ENCODE measurements at regions not wholly inside any gene's neighbourhood (a gene's known extent, or its start where the extent isn't known, plus 50 kb on each side); places are given as distances from the start of the nearest gene placed in this dataset.
A peak's percentile ranks its signal among the peaks of the same experiment; 100 is the strongest.

DNA sequence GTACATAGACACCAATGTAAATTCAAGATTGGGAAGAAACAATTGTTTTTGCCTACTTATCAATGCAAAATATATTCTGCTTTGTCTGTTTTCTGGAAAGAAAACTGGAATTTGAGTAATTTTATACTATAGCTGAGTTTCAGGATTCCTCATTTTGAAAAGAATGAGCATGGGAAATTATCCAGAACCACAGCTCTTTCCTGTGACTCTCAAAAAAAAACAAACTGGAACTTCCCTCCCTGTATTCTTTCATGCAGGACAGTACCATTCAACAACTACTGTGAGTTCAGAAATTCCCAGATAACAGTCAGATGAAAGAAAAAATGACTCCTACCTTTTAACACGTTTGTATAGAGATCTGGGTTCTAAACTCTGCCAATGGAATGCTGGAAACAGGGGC is 372.4 kb downstream of the TGFB2 start:
- no peak for DNase-seq

DNA sequence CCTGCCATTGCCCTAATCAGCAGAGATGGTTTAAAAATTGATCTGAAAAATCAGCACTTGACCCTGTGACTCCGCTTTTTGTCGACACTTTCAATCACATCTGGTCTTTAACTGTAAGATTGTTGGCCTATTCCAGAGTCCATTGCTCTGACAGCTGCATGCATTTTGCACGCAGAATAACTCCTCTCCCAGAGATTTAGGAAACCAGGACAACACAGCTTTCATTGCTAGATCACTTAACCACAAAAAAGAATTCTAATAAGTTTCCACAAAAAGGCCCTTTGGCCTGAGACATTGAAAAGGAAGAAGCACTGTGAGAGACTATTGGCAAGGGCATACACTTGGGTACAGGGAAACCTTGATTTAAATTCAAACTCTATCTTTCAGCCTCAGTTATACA is 373.1 kb downstream of the TGFB2 start:
- no peak for DNase-seq

DNA sequence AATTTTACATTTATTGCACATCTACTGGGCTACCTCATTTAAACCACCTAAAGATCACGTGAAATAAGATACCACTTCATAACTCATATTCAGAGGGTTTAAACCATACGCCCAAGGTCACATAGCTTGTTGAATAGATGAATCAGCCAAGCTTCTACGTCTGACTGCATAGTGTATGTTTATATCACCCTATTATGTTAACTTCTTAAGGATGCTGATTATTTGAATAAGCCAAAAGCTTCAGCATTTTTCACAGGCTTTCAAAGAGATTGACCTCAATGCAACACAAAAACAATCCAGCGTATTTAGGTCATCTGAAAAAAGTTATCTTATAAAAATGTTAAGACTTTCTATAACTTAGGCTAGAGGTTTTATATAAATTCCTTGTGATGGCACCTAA is 373.8 kb downstream of the TGFB2 start:
- DNase-seq: no peak

DNA sequence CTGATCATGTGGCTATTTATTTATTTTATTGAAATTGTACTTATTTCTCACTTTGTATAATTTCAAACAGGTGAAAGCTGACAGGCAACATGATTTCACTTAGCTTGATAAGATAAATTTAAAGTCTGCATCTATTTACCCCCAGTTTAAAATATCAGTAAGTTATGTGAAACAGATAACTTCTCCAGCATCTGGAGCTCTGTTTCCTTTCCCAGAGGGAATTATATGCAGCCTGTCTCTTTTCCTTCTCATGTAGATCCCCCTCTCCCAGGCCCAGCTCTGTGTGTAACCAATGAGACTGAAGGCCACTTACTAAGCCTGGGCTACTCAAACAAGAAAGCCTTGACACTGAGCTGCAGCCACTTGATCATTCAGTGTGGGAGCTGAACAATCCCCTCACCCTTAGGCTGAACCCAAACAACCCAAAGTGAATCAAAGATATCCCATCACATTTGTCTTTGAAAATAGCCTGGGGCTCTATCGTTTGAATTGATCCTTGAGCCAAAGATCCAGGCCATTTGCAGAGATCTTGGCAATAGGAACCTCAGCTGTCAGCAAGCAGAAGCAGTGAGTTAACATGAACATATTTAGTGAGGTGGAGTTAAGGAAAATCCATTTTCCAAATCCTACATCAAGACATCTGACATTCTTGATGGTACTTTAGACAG is 383.9 kb downstream of the TGFB2 start:
- no peak for DNase-seq

DNA sequence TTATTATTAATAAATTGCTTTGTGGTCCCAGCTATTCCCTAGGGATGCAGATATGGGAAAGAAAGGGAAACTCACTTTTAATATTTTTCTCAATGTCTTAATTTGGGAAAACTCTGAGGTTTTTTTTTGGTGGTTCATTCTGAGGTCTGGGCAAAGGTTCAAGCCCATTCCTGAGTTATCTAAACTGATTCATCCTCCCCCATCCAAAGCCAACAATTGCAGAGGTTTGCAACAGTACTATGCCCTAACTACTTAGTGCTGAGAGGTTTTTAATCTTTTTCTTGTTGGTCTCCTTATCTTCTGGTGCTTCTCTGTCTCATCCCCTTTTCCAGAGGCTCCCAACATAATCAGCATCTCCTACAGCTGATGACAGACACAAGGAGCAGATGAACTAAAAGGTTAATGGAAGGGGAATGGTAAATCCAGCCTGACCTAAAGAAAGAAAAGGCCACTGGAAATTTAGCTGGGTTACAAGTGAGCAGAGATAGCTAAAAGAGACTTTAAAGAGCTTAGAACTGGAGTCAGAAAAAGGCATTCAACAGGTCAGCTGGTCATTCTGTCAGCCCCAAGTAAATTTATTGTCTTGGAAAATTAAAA is 390.4 kb downstream of the TGFB2 start:
- no peak for DNase-seq

DNA sequence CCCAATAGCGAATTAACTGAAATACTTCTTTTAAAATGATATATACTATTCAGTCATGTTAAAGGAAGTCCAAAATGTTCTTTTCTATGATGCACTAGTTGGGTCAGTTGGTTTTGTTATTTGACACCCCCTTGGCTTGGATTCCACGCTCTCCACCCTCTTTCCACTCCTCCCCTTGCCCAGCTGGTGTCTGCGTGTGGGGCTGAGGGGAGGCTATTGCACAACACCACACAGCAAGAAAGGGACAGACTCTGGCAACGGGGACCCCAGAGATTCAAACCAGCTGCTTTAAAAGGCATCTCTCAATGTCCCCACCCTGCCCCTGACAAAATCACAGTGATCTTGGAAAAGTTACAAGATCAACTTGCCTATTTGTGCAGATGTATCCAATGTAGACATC is 394.3 kb downstream of the TGFB2 start:
- DNase-seq: peak; percentile 81 to 84

DNA sequence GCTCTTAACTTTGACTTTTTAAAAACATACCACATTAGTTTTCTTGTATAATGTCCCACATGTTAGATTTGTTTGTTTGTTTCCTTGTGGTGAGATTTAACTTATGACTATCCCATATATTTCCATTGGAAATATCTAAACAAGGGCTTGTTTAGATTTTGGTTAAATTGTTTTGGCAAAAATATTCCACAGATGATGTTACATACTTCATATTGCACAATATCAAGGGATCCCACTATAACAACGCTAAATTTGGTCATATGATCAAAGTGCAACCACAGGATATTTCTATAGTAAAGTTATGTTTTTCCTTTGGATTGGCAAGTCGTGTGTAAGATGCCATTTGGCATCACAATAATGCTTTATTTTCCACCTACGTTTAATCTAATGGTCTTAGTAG is 396.7 kb downstream of the TGFB2 start:
- no peak for DNase-seq

DNA sequence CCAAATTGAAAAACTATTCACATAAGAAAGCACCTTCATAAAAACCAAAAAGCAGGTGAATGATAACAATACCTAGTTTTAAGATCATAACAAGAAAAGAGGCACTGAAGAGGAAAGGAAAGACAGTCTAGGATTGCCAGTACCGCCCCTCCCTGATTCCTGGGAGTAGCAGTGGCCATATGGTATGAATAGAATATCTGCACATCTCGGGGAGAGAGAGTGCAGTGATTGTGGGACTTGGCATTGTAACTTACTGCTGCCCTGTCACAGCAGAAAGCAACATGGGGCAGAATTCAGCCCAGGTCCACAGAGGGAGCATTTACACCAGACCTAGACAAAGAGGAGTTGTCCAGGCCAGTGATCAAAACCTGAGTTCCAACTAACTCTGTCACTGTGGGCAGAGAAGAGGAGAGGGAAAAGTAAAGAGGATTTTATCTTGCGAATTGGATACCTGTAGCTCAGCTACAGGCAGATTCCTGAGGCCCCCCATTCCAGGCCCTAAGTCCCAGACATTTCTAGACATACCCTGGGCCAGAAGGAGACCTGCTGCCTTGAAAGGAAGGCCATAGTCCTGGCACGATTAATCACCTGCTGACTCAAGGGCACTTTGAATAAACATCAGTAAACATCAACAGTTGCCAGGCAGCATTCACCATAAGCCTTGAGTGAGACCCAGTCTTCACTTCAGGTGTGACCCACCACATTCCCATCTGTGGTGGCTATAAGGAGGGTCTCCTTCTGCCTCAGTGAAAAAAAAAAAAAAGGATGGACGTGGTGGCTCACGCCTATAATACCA is 397.5 kb downstream of the TGFB2 start:
- DNase-seq: no peak

DNA sequence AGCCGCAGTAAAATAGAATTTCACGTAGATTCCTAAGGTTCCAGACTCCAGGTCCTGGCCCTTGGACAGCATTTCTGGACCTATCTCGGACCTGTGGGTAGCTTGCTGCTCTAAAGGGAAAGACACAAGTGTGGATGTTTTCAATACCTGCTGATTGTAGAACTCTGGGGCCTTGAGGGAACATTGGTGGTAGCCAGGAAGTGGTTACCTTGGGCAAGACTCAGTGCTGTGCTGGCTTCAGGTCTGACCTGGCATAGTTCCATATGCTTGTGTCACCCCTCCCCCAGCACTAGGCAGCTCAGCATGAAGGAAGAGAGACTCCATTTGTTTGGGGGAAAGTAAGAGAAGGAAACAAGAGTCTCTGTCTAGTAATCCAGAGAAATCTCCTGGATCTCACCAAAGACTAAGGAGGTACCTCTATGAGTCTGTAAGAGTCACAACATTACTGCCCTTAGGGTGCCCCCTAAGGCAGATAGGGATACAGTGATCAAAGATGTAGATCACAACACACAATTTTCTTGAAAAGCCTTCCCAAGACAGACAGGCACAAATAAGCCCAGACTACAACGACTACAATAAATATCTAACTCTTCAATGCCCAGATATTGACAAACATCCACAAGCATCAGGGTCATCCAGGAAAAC is 398.8 kb downstream of the TGFB2 start:
- DNase-seq: no peak

DNA sequence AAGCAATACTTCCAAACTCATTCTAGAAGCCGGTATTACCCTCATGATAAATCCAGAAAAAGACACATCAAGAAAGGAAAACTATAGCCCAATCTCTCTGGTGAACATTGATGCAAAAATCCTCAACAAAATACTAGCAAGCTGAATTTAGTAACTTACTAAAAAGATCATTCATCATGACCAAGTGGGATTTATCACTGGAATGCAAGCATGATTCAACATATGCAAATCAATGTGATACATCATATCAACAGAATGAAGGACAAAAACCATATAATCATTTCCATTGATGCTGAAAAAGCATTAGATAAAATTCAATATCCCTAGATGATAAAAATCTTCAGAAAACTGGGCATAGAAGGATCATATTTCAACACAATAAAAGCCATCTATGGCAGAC is 402.9 kb downstream of the TGFB2 start:
- no peak for DNase-seq

DNA sequence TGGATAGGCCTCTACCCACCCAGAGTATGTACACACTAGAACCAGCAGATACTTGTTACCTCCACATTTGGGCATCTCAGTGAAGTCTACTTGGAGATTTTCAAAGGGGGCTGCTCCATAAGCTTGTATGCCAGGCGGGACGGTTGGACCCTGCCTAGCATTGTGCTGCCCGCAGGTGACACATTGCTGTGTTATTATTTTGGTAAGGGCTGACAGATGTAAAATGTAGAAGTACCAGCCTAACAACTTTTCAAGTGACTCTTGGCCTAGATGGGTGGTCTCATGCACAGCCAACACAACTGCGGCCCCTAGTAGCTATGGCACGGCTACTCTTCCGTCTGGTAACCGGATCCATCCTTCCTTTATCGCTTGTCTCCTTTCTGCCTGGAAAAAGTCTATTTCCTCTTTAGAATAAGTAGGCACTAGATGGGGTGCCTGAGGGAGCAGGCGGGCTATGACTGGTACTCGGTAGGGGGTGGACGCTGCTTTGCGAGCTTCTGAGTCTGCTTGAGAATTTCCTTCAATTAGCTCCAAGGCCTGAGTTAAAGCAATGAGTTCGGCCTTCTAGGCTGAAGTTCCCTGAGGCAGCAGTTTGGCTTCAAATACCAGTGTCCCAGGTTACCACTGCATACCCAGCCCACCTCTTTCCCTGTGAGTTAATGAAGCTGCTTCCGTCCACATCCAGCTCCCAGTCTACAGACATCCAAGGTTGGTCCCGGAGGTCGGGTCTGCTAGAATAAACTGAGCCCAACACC is 405.3 kb downstream of the TGFB2 start:
- DNase-seq: no peak

DNA sequence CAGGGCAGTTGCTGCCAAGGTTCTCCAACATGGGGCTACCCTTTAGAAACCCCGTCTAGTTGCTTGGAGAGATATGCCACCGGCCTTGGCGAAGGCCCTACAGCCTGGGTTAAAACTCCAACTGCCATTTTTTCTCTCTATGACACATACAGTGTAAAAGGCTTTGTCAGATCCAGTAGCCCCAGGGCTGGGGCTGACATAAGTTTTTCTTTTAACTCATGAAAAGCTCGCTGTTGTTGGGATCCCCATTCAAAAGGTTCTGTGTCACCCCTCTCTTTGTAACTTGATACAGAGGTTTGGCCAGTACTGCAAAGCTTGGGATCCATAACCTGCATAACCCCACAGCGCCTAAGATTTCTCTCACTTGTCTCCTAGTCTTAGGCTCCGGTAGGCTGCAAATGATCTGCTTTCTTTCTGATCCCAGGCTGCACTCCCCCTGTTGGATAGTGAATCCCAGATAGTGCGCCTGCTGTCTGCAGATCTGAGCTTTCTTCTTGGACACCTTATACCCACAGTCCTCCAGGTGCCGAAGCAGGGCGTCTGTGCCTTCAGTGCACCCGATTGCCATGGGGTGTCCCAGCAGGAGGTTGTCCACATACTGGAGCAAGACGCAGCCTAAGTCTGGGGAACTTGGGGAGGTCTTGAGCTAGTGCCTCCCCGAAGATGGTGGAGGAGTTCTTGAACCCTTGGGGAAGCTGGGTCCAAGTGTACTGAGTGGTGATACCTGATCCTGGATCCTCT is 406.2 kb downstream of the TGFB2 start:
- DNase-seq: no peak

DNA sequence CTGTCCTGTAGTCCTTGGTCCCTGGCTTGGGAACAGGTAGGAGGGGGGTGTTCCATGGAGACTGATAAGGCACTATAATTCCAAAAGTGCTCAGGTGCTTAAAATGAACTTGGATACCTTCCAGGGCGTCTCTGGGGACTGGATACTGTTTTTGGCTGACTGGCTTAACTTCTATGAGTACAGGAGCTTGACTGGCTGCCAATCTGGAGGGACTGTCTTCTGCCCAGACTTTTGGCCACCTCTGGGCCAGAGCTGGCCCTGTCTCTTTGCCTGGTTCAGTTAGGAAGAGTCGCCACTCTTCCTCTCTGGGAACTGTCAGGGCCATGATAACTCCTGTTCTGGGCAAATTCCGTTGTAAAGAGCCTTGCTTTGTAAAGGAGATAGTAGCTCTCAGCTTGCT is 407.0 kb downstream of the TGFB2 start:
- DNase-seq: no peak

DNA sequence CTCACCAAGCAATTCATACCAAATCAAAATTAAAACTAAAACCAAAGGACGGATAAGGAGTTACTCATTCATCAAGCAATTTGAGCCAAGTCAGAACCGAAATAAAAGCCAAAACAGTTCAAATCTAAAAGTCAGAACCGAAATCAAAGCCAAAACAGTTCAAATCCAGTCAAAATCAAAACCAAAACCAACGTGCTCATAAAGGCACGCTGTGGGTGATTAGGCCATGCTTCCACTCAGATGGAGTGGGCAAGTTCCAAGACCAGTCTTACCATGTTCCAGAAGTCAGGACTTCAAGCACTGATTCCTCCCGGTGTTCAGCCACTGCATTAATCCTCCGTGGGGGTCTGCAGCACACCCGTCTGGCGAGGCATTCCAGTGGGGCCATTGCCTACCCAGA is 409.3 kb downstream of the TGFB2 start:
- no peak for DNase-seq

DNA sequence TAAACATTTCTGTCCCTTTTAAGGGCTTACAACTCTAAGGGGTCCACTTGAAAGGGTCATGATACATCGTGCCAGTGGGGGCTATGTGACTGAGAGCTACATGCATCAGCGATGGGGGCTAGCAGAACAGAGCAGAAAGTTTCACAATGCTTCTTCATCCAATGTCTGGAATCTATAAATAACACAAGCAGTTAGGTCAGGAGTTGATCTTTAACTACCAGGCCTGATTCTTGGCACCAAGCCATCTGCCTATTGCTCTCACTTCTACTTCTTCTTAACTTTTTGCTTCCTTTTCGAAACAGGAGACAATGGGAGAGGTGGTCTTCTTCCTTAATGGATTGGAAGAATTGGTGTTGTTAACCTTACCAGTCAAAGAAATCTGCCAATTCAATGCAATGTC is 410.0 kb downstream of the TGFB2 start:
- DNase-seq: no peak

DNA sequence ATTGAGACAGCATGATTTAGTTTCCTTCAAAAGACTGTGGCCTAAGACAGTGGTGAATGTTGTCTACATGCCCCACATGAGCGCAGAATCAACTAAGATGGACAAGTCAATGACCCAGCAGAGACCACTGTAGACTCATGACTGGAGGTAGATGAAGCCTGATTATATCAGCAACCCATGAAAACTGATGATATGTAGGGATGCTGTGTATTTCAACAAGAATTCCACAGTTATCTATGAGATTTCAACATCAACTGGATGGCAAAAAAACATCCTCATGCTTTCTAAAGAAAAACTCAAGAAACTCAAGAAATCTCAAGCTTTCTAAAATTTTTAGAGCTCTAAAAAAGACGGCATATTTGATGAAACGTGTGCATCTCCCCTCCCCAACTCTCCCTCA is 413.9 kb upstream of the LYPLAL1 start:
- DNase-seq: no peak

DNA sequence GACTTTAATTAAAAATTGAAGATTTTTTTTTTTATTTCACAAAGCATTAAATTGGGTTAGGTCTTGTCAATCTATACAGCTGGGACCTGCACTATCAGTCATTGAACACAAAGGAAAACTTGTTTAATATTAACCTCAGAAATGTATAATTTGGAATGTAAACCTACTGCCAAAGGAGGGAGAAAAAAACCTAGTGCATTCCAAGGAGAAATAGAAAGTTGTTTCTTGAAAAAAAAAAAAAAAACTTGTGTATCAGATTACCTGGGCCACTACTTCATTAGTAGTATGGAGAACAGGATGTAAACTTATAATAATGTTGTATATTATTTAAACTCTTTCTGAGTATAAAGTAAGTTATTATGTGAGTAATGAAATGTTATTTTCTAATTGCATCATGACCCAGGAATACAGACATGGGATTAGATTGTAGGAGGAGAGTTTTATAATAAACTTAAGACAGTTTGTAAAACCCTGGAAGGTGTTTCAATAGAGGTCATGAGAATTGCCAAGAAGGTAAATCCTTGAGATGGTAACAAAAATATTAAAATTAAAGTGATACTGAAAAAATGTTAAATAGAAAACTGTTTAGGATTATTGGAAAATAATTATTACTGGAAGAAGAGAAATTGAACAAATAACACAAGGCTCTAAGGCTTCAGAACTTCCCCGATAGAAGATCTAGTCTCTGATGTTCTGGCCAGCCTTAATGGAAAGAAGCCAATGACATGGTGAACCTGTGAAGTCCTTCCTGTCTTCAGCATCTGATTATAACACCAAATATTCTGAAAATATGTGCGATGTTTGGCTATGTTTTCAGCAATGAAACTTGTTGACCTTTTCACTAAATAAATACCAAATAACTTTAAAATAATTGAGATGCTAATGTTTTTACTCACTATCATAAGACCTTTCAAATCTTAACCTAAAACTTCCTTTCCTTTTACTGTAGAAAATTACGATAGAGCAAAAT is 412.8 kb upstream of the LYPLAL1 start:
- no peak for DNase-seq

DNA sequence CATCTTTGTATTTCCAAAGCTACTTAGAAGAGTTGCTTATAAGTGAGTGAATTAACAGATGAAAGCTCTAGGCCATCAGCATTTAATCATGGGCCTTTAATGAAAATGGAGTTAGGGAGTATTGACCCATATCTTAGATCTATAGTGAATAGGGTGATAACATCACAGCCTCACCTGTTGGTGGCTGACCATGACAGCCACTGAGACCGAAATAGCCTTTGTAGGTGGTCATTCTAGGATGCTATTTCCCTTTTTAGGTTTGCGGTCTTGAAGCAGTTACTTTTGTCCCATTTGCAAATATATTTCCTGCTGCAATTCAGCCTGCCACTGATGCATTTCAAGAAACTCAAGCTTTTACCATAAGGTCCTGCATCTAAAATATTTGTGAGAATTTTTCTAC is 410.1 kb upstream of the LYPLAL1 start:
- DNase-seq: no peak

DNA sequence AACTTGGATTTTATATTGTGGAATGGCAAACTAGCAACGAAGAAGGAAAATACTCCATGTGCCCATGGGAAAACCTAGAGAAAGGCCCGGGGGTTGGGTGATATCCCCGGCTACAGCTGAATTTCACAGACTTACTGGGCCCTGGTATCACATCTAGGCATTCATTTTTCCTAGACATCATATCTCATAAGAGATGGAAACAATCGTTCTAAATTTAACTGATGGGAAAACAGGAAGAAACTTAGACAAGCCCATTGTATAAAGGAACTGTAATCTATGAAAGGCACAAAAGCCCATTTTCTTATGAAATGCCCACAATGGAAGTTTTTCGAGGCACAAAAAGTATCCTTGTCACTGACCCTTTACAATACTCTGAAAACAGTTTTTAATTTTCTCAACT is 407.9 kb upstream of the LYPLAL1 start:
- DNase-seq: no peak

DNA sequence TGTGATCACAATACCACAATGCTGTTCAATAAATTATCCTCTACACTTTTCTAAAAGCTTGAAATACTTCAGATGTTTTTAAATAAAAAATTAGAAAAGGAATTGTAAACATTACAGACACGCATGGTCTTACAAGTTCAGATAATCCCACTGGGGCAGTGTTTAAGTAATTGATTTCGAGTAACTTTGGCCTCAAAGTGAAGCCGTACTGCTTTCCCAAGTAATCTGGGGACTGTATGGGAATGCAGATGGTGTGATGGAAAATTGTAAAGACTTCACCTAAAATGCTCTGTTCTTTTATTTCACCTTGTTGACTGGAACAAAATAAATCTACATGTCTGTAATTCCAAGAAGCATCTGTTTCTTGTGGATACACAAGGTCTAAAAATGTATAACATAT is 401.7 kb upstream of the LYPLAL1 start:
- DNase-seq: no peak

Data from right lung (tissue), 2 donors.